Esophagus muscularis mucosa (tissue), 4 donors: ENCODE measurements at regions not wholly inside any gene's neighbourhood (a gene's known extent, or its start where the extent isn't known, plus 50 kb on each side); places are given as distances from the start of the nearest gene placed in this dataset.

Experiments used
- DNase-seq: peaks from one replicate; pipeline ENCODE4 v3.0.0-alpha.2; 2017; ENCODE audit errors: extremely low spot score
- H3K27ac ChIP-seq, 4 donors: fragments of 200-600 bp; sonication (generic); replicated peaks in 1 of 4; 1 replicate in 3 of 4; 2 replicates in 1 of 4; pipeline ENCODE4 v1.5.1; 2016 to 2019; ENCODE audit warnings: mild to moderate bottlenecking in 1 of 4
- H3K27me3 ChIP-seq, 4 donors: fragments of 200-600 bp; sonication (generic); one replicate each; pipeline versions ENCODE4 v1.5.1 to v1.6.0; 2016 to 2019
- H3K36me3 ChIP-seq, 4 donors: fragments of 200-600 bp; sonication (generic); one replicate each; pipeline ENCODE4 v1.5.1; 2016 to 2019
- H3K4me1 ChIP-seq, 4 donors: fragments of 200-600 bp; sonication (generic); one replicate each; pipeline ENCODE4 v1.5.1; 2016 to 2019
- H3K4me3 ChIP-seq, 4 donors: fragments of 200-600 bp; sonication (generic); 1 replicate in 2 of 4; 2 replicates in 2 of 4; pipeline ENCODE4 v1.5.1; 2016 to 2019; ENCODE audit warnings: mild to moderate bottlenecking in 4 of 4, moderate library complexity in 1 of 4
- H3K9me3 ChIP-seq, 4 donors: fragments of 200-600 bp; sonication (generic); 1 replicate in 3 of 4; 2 replicates in 1 of 4; pipeline ENCODE4 v1.5.1; 2016 to 2019
- EP300 ChIP-seq: sonication (generic); formaldehyde crosslinking; IDR thresholded peaks from one replicate; pipeline ENCODE4 v1.6.1; 2017; ENCODE audit warnings: antibody characterized with exemption
- POLR2A ChIP-seq: fragments of 450-650 bp; IDR thresholded peaks from one replicate; pipeline ENCODE4 v1.6.1; 2017; ENCODE audit warnings: antibody characterized with exemption, moderate library complexity, mild to moderate bottlenecking, low read depth
- POLR2AphosphoS5 ChIP-seq, 2 donors: sonication (generic); formaldehyde crosslinking; IDR thresholded peaks; one replicate each; pipeline ENCODE4 v1.6.1; 2017; ENCODE audit warnings: antibody characterized with exemption in 2 of 2
- WGBS: methylation state at CpG from one replicate; pipeline ENCODE4 v1.1.5; 2018; 5-methylcytosine and 5-hydroxymethylcytosine counted together
- intact Hi-C: fragments of 100-400 bp; cut with DNase I; formaldehyde crosslinking; loops from one replicate; pipeline ENCODE4 v1.15.1; 2023
- TF ChIP-seq, protein P1 (sequence below), 3 experiments: fragments of 200-600 bp in 2 of 3; fragments of 450-650 bp in 1 of 3; sonication (generic) in 2 of 3; IDR thresholded peaks; one replicate each; pipeline ENCODE4 v1.5.1; 2017 to 2019; ENCODE audit warnings: antibody characterized with exemption in 3 of 3, mild to moderate bottlenecking in 2 of 3, moderate library complexity in 1 of 3

DNA sequence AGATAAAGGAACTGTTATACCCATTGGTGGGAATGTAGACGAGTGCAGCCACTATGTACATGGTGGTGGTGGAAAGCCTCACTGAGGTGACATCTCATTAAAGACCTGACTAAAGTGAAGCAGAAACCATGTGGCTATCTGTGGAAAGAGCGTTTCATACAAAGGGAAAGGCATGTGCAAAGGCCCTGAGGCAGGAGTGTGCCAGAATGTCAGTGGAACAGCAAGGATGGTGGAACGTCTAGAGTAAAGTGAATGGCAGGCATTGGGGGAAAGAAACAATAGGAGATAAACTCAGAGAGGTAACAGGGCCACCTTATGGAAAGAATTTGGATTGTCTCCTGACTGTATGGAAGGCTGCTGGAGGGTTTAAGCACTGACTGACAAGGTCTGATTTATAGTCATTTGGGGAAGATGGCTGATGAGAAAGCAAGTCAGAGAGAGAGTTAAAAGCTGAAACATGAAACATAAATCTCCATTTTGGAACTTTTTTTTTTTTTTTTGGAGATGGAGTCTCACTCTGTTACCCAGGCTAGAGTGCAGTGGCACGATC lies 245.7 kb downstream of the STK31 start:
- Histone ChIP-seq H3K27ac (no peak overlapping the region), H3K4me1 (no peaks in the 10 kb centered on the region), H3K9me3 (peaks cover 0 to 3% (median 0%) of the 10 kb centered on the region in 4 donors), H3K27me3 (no peaks in the 10 kb centered on the region), H3K36me3 (no peaks in the 10 kb centered on the region), H3K4me3 (no peak overlapping the region)
- intact Hi-C loops: no loop called here
- no peak for DNase-seq
- 82% methylated on average over 4 of the region's 4 CpGs for WGBS
- TF ChIP-seq, protein P1, sequence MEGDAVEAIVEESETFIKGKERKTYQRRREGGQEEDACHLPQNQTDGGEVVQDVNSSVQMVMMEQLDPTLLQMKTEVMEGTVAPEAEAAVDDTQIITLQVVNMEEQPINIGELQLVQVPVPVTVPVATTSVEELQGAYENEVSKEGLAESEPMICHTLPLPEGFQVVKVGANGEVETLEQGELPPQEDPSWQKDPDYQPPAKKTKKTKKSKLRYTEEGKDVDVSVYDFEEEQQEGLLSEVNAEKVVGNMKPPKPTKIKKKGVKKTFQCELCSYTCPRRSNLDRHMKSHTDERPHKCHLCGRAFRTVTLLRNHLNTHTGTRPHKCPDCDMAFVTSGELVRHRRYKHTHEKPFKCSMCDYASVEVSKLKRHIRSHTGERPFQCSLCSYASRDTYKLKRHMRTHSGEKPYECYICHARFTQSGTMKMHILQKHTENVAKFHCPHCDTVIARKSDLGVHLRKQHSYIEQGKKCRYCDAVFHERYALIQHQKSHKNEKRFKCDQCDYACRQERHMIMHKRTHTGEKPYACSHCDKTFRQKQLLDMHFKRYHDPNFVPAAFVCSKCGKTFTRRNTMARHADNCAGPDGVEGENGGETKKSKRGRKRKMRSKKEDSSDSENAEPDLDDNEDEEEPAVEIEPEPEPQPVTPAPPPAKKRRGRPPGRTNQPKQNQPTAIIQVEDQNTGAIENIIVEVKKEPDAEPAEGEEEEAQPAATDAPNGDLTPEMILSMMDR (IDR thresholded peaks at IDR 0.05): no peak
- no peak for TF ChIP-seq POLR2AphosphoS5 (IDR thresholded peaks at IDR 0.05)
- no peak for TF ChIP-seq EP300
- no peak for TF ChIP-seq POLR2A

DNA sequence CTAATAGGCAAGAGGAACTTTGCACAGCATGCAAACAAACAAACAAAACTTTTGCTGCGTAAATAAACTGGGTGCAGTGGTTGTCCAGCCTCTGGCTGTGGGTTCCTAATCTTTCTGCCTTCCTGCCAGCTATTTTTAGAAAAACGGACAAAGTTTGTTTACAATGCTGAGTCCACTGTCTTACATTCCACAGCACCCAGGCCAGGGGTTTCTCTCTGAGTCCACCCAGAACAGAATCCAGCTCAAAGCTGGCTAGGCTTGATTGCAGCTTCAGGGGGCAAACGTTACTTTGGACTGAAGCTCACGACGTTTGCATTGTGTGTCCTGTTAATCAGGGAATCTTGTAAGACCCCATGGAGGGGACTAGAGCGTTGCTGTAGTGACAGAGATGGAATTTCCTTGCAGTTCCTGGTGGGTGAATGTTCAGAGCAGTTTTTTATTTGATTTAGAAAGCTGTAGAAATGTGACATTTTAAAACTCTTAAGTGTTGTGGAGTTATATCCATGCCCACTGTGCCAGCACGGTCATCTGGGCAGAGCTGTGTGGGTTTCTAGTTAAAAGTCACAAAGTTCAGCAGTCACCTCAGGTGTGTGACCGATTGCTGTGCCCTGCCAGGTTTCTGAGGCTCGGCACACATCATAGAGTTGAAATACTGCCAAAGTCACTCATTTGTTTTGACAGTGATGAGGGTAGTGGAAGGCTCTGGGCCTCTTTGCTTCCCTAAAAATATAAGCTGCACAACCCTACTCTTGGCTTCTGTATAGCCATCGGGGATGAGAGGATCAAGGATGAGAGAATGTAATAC lies 247.0 kb downstream of the STK31 start:
- DNase-seq: no peak
- TF ChIP-seq POLR2A: no peak
- no peak for TF ChIP-seq EP300
- TF ChIP-seq, protein P1 (IDR thresholded peaks at IDR 0.05): no peak
- TF ChIP-seq POLR2AphosphoS5 (IDR thresholded peaks at IDR 0.05): no peak
- H3K4me3 ChIP-seq: no peak overlapping the region
- no peaks in the 10 kb centered on the region for H3K4me1 ChIP-seq
- no peaks in the 10 kb centered on the region for H3K36me3 ChIP-seq
- WGBS: 41% methylated on average over 10 of the region's 10 CpGs
- peaks cover 0 to 3% (median 0%) of the 10 kb centered on the region in 4 donors for H3K9me3 ChIP-seq
- intact Hi-C loops: no loop called here
- H3K27me3 ChIP-seq: no peaks in the 10 kb centered on the region
- H3K27ac ChIP-seq: no peak overlapping the region

DNA sequence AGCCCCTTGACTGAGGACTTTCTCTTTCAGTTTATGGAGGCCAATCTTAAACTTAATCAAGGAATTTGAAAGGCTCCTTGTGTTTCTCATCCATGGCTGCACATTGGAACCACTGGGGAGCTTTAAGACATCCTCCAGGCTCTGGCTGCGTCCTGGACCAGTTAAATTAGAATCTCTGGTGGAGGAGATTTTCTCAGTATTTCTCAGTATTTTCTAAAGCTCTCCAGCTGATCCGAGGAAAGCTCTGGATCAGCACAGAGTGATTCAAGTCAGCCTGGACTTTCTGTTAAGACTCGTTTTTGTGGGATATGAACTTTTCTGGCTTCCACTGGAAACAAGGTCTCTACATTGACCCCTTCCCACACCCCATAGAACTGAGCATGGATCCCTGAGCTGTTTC lies 249.8 kb downstream of the STK31 start:
- no peak for DNase-seq
- no peaks in the 10 kb centered on the region for H3K27me3 ChIP-seq
- H3K9me3 ChIP-seq: peaks cover 0 to 1% (median 0%) of the 10 kb centered on the region in 4 donors
- intact Hi-C loops: no loop called here
- H3K4me1 ChIP-seq: no peaks in the 10 kb centered on the region
- no peak for TF ChIP-seq POLR2AphosphoS5 (IDR thresholded peaks at IDR 0.05)
- no peak for TF ChIP-seq POLR2A
- no peak for TF ChIP-seq EP300
- TF ChIP-seq, protein P1 (IDR thresholded peaks at IDR 0.05): no peak
- H3K27ac ChIP-seq: no peak overlapping the region
- 64% methylated on average over 3 of the region's 3 CpGs for WGBS
- H3K4me3 ChIP-seq: no peak overlapping the region
- no peaks in the 10 kb centered on the region for H3K36me3 ChIP-seq

DNA sequence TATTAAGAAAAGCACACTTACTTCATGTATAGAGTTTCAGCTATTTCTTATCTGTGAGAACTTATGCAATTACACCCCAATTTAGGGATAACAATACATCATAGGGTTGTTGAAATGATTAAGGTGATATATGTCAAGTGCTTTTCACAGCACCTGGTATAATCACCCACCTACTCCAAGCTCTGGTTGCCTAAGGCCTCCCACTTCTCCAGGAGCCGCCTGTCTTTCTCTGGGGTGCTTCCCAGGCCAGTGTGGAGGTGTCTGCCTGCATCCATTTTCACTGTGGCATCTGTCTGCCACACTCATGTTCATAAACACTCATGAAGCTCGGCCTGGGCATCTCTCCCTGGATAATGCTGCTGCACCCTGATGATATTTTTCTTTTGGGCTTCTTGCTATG lies 250.3 kb downstream of the STK31 start:
- DNase-seq: no peak
- no peaks in the 10 kb centered on the region for H3K27me3 ChIP-seq
- no peaks in the 10 kb centered on the region for H3K36me3 ChIP-seq
- no peak overlapping the region for H3K27ac ChIP-seq
- TF ChIP-seq, protein P1 (IDR thresholded peaks at IDR 0.05): no peak
- TF ChIP-seq POLR2AphosphoS5 (IDR thresholded peaks at IDR 0.05) (no peak), EP300 (no peak), POLR2A (no peak)
- no peaks in the 10 kb centered on the region for H3K9me3 ChIP-seq
- no peaks in the 10 kb centered on the region for H3K4me1 ChIP-seq
- intact Hi-C loops: no loop called here
- no peak overlapping the region for H3K4me3 ChIP-seq
- WGBS: 66% methylated on average over 2 of the region's 2 CpGs
